A549 (cell line): ENCODE measurements at regions not wholly inside any gene's neighbourhood (a gene's known extent, or its start where the extent isn't known, plus 50 kb on each side); places are given as distances from the start of the nearest gene placed in this dataset.

Source experiments
- ATAC-seq, 2 experiments: fragments of 200-7000 bp in 1 of 2; fragments of >200 bp in 1 of 2; cut with Nextera tagmentation in 1 of 2; cut with Tn5 transposase in 1 of 2; 3 replicates each; pipeline versions ENCODE4 v1.8.0 to v1.9.1; 2018 to 2020; ENCODE audit warnings: mild to moderate bottlenecking in 1 of 2, moderate library complexity in 1 of 2
- CTCF ChIA-PET: fragments of 300-600 bp; sonication (Branson Sonifier 250); formaldehyde crosslinking; extraction: SDS; loops from one replicate; lab custom pipeline; 2021; ENCODE audit warnings: antibody characterized with exemption, inconsistent platforms; lab: Yijun Ruan, JAX
- POLR2A ChIA-PET: fragments of 350-600 bp; formaldehyde crosslinking; extraction: SDS; loops from one replicate; lab custom pipeline; 2021; ENCODE audit warnings: antibody characterized with exemption, inconsistent platforms; lab: Yijun Ruan, JAX
- DNase-seq, 2 experiments: peaks; one replicate each; pipeline versions ENCODE4 v3.0.0 to v3.0.0-alpha.2; 2011 to 2016; ENCODE audit warnings: low read depth in 1 of 2, low spot score in 1 of 2
- FAIRE-seq: peaks from 2 replicates; lab custom pipeline; 2011; peaks lifted over from hg19 to GRCh38; lab: Jason Lieb, UNC
- H3K27ac ChIP-seq, 2 experiments: fragments of >200 bp; sonication (Bioruptor Twin); formaldehyde crosslinking; 3 replicates each; pipeline ENCODE4 v1.5.1; 2016 to 2017
- H3K4me1 ChIP-seq: fragments of >200 bp; sonication (Bioruptor Twin); formaldehyde crosslinking; 3 replicates; pipeline ENCODE4 v1.6.1; 2016
- H3K4me2 ChIP-seq: fragments of >200 bp; sonication (Bioruptor Twin); formaldehyde crosslinking; 3 replicates; pipeline ENCODE4 v1.6.1; 2016
- H3K4me3 ChIP-seq: fragments of >200 bp; sonication (Bioruptor Twin); formaldehyde crosslinking; 3 replicates; pipeline ENCODE4 v1.5.1; 2016
- H3K9me3 ChIP-seq: fragments of >200 bp; sonication (Bioruptor Twin); formaldehyde crosslinking; 3 replicates; pipeline ENCODE4 v1.6.1; 2016
- CHD2 ChIP-seq: fragments of 150-350 bp; IDR thresholded peaks from 2 replicates; pipeline ENCODE4 v1.6.1; 2014; ENCODE audit warnings: low read length; ENCODE audit not compliant: partially characterized antibody
- CHD4 ChIP-seq: fragments of 200-600 bp; sonication (generic); IDR thresholded peaks from 2 replicates; pipeline ENCODE4 v1.6.1; 2016; ENCODE audit warnings: antibody characterized with exemption, mild to moderate bottlenecking, borderline replicate concordance
- EHF ChIP-seq: fragments of 250-450 bp; sonication (Bioruptor Pico); IDR thresholded peaks from 2 replicates; pipeline ENCODE4 v1.5.0; 2020; ENCODE audit warnings: mild to moderate bottlenecking
- EHMT2 ChIP-seq: fragments of 200-600 bp; sonication (generic); IDR thresholded peaks from 2 replicates; pipeline ENCODE4 v1.6.1; 2016; ENCODE audit warnings: antibody characterized with exemption, low read depth, mild to moderate bottlenecking, moderate library complexity
- ESRRA ChIP-seq: fragments of 150-350 bp; IDR thresholded peaks from 2 replicates; pipeline ENCODE4 v1.6.1; 2014; ENCODE audit warnings: mild to moderate bottlenecking, low read length, borderline replicate concordance
- FOSL2 ChIP-seq, 2 experiments: fragments of 450-650 bp in 1 of 2; fragments of >200 bp in 1 of 2; sonication (Bioruptor Twin) in 1 of 2; formaldehyde crosslinking; IDR thresholded peaks; 2 replicates each; pipeline versions ENCODE4 v1.5.0 to v1.6.1; 2016 to 2020; ENCODE audit warnings: mild to moderate bottlenecking in 1 of 2, moderate library complexity in 1 of 2
- FOXS1 ChIP-seq: fragments of 250-450 bp; sonication (Bioruptor Pico); IDR thresholded peaks from 2 replicates; pipeline ENCODE4 v1.5.0; 2020; ENCODE audit warnings: mild to moderate bottlenecking, moderate library complexity
- GATA3 ChIP-seq: IDR thresholded peaks from 2 replicates; pipeline ENCODE4 v1.6.1; 2012; ENCODE audit warnings: borderline replicate concordance
- HEYL ChIP-seq: fragments of 250-450 bp; sonication (Bioruptor Pico); IDR thresholded peaks from 2 replicates; pipeline ENCODE4 v1.8.0; 2021; ENCODE audit warnings: mild to moderate bottlenecking, moderate library complexity
- HOXA7 ChIP-seq: fragments of 250-450 bp; sonication (Bioruptor Pico); IDR thresholded peaks from 2 replicates; pipeline ENCODE4 v1.5.0; 2020; ENCODE audit warnings: mild to moderate bottlenecking, moderate library complexity
- JUNB ChIP-seq: fragments of >200 bp; sonication (Bioruptor Twin); formaldehyde crosslinking; IDR thresholded peaks from 2 replicates; pipeline ENCODE4 v1.6.1; 2016
- KDM1A ChIP-seq: fragments of 200-600 bp; sonication (generic); IDR thresholded peaks from 2 replicates; pipeline ENCODE4 v1.6.1; 2016; ENCODE audit warnings: low read depth, mild to moderate bottlenecking
- MYC ChIP-seq: IDR thresholded peaks from 2 replicates; pipeline ENCODE4 v1.6.1; 2012; ENCODE audit warnings: mild to moderate bottlenecking, inconsistent platforms, low read length, improper control_type of control experiment, borderline replicate concordance
- NFE2L2 ChIP-seq: fragments of 150-350 bp; conservative IDR thresholded peaks from 2 replicates; pipeline ENCODE4 v1.6.1; 2014; ENCODE audit warnings: low read length
- POLR2A ChIP-seq: IDR thresholded peaks from 2 replicates; pipeline ENCODE4 v1.6.1; 2012; ENCODE audit warnings: mild to moderate bottlenecking, low read length
- POLR2AphosphoS2 ChIP-seq: conservative IDR thresholded peaks from 2 replicates; pipeline ENCODE4 v1.6.1; 2012; ENCODE audit warnings: low read length, improper control_type of control experiment, inconsistent platforms
- RAD21 ChIP-seq, 2 experiments: fragments of >200 bp in 1 of 2; sonication (Bioruptor Twin) in 1 of 2; formaldehyde crosslinking in 1 of 2; IDR thresholded peaks in 1 of 2; conservative IDR thresholded peaks in 1 of 2; 2 replicates in 1 of 2; 3 replicates in 1 of 2; pipeline ENCODE4 v1.6.1; 2012 to 2018; ENCODE audit warnings: inconsistent platforms in 1 of 2
- RCOR1 ChIP-seq: fragments of 150-350 bp; IDR thresholded peaks from 2 replicates; pipeline ENCODE4 v1.6.1; 2014; ENCODE audit warnings: antibody characterized with exemption, low read length, low read depth
- RFX5 ChIP-seq: fragments of 450-650 bp; IDR thresholded peaks from 2 replicates; pipeline ENCODE4 v1.7.1; 2014; ENCODE audit warnings: antibody characterized with exemption, mild to moderate bottlenecking, moderate library complexity
- ZC3H11A ChIP-seq: fragments of 450-650 bp; IDR thresholded peaks from 2 replicates; pipeline ENCODE4 v1.6.1; 2014; ENCODE audit warnings: antibody characterized with exemption, mild to moderate bottlenecking
- ZFP36 ChIP-seq: fragments of 450-650 bp; IDR thresholded peaks from 2 replicates; pipeline ENCODE4 v1.6.1; 2014; ENCODE audit warnings: borderline replicate concordance; ENCODE audit not compliant: partially characterized antibody
- ZNF302 ChIP-seq: fragments of 250-450 bp; sonication (Bioruptor Pico); IDR thresholded peaks from 2 replicates; pipeline ENCODE4 v1.9.0; 2021; ENCODE audit warnings: inconsistent platforms, mild to moderate bottlenecking, moderate library complexity
- WGBS: methylation state at CpG from one replicate; pipeline ENCODE4 v1.1.6; 2017; ENCODE audit errors: missing lambda C conversion rate; 5-methylcytosine and 5-hydroxymethylcytosine counted together
- TF ChIP-seq, protein P1 (sequence below): IDR thresholded peaks from 2 replicates; pipeline ENCODE4 v1.6.1; 2012; ENCODE audit warnings: low read depth, borderline replicate concordance
- TF ChIP-seq, protein P2 (sequence below): fragments of 250-450 bp; sonication (Bioruptor Pico); IDR thresholded peaks from 2 replicates; pipeline ENCODE4 v1.5.0; 2020; ENCODE audit warnings: low read depth, mild to moderate bottlenecking, moderate library complexity
- TF ChIP-seq, protein P3 (sequence below): fragments of 150-350 bp; IDR thresholded peaks from 2 replicates; pipeline ENCODE4 v1.6.1; 2014; ENCODE audit warnings: low read depth, mild to moderate bottlenecking, low read length

DNA sequence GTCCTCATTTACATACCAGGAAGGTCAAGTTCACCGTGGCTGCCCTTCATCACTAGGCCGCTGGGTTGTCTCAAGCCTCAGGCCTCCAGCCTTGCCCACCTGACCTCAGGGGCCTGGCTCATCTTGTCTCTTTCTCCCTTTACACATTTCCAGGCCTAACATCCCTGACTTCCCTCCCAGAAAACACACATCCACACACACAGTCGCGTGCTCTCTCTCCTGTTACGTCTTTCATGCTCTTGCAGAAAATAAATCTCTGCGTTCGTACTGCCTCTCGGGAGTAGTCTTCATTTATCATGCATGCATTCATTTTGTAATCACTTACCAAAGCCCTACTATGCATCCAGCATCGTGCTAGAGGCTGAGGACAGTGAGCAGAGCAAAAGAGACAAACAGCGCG, 220.0 kb upstream of the PWP1 start:
- H3K9me3 ChIP-seq = no peaks in the 10 kb centered on the region
- H3K4me2 ChIP-seq = no peak overlapping the region
- POLR2A ChIA-PET = no interaction called here
- DNase-seq (no peak), ATAC-seq (no peak), FAIRE-seq (no peak)
- CTCF ChIA-PET = no interaction called here
- peaks cover 12% of the 10 kb centered on the region; the same call in 2 of the 3 replicates for H3K4me1 ChIP-seq
- H3K27ac ChIP-seq = no peak overlapping the region
- TF ChIP-seq ZFP36 (no peak), RAD21 (conservative IDR thresholded peaks at IDR 0.05 in 1 of 2, IDR thresholded peaks at IDR 0.05 in 1 of 2) (no peak), POLR2AphosphoS2 (no peak), FOXS1 (CRISPR knock-in tag) (no peak), POLR2A (no peak), EHF (CRISPR knock-in tag) (no peak), MYC (no peak), CHD2 (no peak), ESRRA (no peak), CHD4 (no peak), NFE2L2 (no peak)
- TF ChIP-seq, protein P1, sequence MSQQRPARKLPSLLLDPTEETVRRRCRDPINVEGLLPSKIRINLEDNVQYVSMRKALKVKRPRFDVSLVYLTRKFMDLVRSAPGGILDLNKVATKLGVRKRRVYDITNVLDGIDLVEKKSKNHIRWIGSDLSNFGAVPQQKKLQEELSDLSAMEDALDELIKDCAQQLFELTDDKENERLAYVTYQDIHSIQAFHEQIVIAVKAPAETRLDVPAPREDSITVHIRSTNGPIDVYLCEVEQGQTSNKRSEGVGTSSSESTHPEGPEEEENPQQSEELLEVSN = no peak
- TF ChIP-seq, protein P2, sequence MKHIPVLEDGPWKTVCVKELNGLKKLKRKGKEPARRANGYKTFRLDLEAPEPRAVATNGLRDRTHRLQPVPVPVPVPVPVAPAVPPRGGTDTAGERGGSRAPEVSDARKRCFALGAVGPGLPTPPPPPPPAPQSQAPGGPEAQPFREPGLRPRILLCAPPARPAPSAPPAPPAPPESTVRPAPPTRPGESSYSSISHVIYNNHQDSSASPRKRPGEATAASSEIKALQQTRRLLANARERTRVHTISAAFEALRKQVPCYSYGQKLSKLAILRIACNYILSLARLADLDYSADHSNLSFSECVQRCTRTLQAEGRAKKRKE (CRISPR knock-in tag) = no peak
- TF ChIP-seq, protein P3, sequence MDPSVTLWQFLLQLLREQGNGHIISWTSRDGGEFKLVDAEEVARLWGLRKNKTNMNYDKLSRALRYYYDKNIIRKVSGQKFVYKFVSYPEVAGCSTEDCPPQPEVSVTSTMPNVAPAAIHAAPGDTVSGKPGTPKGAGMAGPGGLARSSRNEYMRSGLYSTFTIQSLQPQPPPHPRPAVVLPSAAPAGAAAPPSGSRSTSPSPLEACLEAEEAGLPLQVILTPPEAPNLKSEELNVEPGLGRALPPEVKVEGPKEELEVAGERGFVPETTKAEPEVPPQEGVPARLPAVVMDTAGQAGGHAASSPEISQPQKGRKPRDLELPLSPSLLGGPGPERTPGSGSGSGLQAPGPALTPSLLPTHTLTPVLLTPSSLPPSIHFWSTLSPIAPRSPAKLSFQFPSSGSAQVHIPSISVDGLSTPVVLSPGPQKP = no peak
- H3K4me3 ChIP-seq = no peak overlapping the region
- 83% methylated on average over 11 of the region's 11 CpGs for WGBS

DNA sequence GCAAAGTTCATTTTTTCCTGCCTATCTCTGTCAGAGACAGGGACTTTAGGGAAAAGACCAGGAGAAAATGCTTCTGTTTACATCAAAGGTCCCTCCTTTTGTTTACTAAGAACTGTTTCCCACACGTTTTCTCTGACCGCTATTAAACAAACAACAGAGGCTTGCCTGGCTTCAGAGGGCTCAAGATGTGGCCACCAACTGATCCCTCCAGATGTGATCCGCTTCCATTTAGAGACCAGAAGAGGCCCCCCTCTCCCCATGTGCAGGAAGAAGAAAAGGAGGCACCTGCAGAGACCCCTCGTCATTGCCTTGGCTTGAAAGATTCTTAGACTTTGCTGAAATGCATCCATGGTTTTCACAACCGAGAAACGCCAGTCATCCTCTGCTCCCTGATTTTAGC, 217.9 kb upstream of the PWP1 start:
- no peak for DNase-seq

DNA sequence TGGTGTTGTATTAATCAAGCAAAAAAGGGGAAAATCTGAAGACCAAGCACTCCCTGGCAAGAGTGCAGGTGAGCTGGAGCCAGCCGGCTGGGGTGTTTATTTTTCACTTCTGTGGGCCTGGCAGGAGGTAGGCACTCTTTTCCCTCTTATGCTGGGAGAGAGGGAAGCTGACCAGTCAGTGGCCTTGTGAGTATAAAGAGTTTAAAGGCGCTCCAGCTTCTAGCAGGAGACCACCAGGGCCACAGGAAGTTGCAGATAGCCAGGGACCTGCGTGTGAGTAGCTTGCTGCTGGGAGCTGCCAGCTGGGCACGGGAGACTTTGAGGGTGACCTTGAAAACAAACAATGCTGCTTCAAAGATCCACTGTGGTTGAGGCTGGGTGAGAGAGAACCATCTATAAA, 217.4 kb upstream of the PWP1 start:
- TF ChIP-seq, protein P1 = no peak
- TF ChIP-seq JUNB (no peak), POLR2A (no peak), GATA3 (no peak), KDM1A (no peak), ZC3H11A (no peak), RCOR1 (no peak), FOSL2 (IDR thresholded peaks at IDR 0.05) (no peak), FOSL2 (CRISPR knock-in tag; IDR thresholded peaks at IDR 0.05) (no peak), HOXA7 (CRISPR knock-in tag) (no peak), EHMT2 (no peak), RFX5 (no peak), ZNF302 (CRISPR knock-in tag) (no peak)
- TF ChIP-seq, protein P2 (CRISPR knock-in tag) = no peak
- ATAC-seq (no peak), DNase-seq (no peak), FAIRE-seq (no peak)
- Histone ChIP-seq H3K4me1 (peaks cover 12% of the 10 kb centered on the region; the same call in 2 of the 3 replicates), H3K4me2 (no peak overlapping the region), H3K9me3 (no peaks in the 10 kb centered on the region), H3K4me3 (no peak overlapping the region), H3K27ac (no peak overlapping the region)
- POLR2A ChIA-PET = no interaction called here
- CTCF ChIA-PET = interaction anchor here (1.5 to 3.6 kb wide), 3 partner anchors 19 to 139 kb away, joined by 3 to 9 read pairs (median 4); no protein-coding TSS in a partner anchor
- WGBS = 59% methylated on average over 4 of the region's 4 CpGs

More for the DNA sequence above, 217.9 kb upstream of the PWP1 start:
- no peaks in the 10 kb centered on the region for H3K9me3 ChIP-seq
- no peak overlapping the region for H3K4me2 ChIP-seq
- no peak overlapping the region for H3K4me3 ChIP-seq
- CTCF ChIA-PET = interaction anchor here (1.5 to 3.6 kb wide), 3 partner anchors 19 to 139 kb away, joined by 3 to 9 read pairs (median 4); no protein-coding TSS in a partner anchor
- no peak for FAIRE-seq
- no peak for ATAC-seq
- no peak overlapping the region for H3K27ac ChIP-seq
- WGBS = 67% methylated on average over 6 of the region's 6 CpGs
- peaks cover 12% of the 10 kb centered on the region; the same call in 2 of the 3 replicates for H3K4me1 ChIP-seq
- TF ChIP-seq HEYL (CRISPR knock-in tag) = no peak
- TF ChIP-seq NFE2L2 = peak; percentile 60; the same call in 1 of the 2 replicates
- TF ChIP-seq, all 56 proteins: peak for 1
- POLR2A ChIA-PET = no interaction called here
